HG03378 (cell line): ENCODE measurements at regions not wholly inside any gene's neighbourhood (a gene's known extent, or its start where the extent isn't known, plus 50 kb on each side); places are given as distances from the start of the nearest gene placed in this dataset.

Experiments used
- ATAC-seq: cut with Tn5 transposase; IDR thresholded peaks from one replicate; pipeline ENCODE4 v1.9.1; 2021; ENCODE audit warnings: mild to moderate bottlenecking, moderate library complexity; ENCODE audit not compliant: unreplicated experiment

DNA sequence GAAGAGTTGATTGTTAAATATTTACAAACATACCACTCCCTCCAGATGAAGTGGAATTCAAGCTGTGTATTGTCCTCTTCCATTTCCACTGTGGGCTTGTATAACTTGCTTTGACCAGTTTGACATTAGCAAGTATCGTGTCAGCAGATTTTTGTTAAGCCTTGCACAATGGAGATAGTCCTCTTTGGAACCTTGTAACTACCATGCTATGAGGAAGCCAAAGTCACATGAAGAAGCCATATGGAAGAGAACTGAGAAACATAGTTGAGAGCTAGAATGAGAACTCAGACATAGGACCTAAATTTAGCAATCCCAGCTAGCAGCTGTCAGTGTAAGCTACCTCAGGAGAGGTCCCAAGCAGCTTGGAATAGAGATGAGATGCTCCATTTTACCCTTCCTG is 889.2 kb downstream of the PDCD6IP start:
- no peak for ATAC-seq

- no peak for ATAC-seq
Measured at GRCh38 chr3:34696831-34697230, 898.4 kb downstream of the PDCD6IP start.

- ATAC-seq: no peak
Measured at GRCh38 chr3:34703053-34703452, 904.6 kb downstream of the PDCD6IP start.

DNA sequence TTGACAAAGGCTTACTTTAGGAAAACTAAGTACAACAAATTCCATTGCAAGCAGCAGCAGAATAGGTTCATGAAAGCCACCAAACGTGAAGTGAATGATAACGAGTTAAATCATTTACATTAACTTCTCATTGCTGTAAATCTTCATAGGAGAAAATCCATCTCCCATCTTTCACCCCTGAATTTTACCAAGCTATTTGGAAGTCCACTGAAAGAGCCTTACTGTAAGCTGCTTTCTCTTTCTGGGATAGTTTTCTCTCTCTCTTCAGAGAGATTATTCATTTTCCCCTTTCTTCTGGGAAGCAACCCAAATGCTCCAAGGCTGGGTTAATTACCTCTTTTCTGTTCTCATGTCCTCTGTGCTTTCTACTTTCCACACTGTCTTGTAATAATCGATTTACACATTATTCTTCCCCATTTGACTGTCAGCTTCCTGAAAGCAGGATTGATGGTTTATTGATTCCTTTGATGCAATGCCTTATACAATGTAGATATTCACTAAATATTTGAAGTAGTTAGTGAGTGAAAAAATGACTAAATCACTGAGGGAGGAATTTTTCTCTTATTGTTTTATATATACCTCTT is 914.3 kb upstream of the ARPP21 start:
- ATAC-seq: no peak

- no peak for ATAC-seq
Measured at GRCh38 chr3:34725774-34726173, 913.6 kb upstream of the ARPP21 start.

- ATAC-seq: peak; percentile 93
Measured at GRCh38 chr3:34727700-34728099, 911.6 kb upstream of the ARPP21 start.

DNA sequence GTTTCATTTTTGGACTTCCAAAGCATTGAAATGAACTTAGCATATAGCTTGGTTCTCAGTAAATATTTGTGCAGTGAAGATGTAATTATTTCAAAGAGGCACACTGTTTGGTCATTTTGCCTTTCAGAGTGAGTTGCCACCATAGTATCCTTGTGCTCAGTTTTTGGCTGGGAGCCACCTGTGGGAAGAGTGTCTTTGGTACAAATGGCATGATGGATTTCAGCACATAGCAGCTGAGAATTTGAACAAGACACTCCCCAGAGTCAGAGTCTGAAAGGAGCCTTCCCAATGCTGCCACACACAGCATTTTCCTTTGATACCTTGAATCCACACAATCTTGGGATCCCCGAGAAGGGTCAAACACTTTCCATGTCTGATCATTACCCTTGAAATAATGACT is 897.2 kb upstream of the ARPP21 start:
- ATAC-seq: no peak

GRCh38 chr3:34758630-34759261 is 880.6 kb upstream of the ARPP21 start:
- no peak for ATAC-seq

GRCh38 chr3:34777386-34777785 is 861.9 kb upstream of the ARPP21 start:
- ATAC-seq: no peak

GRCh38 chr3:34779092-34779491 is 860.2 kb upstream of the ARPP21 start:
- no peak for ATAC-seq

GRCh38 chr3:34780294-34780693 is 859.0 kb upstream of the ARPP21 start:
- ATAC-seq: no peak

DNA sequence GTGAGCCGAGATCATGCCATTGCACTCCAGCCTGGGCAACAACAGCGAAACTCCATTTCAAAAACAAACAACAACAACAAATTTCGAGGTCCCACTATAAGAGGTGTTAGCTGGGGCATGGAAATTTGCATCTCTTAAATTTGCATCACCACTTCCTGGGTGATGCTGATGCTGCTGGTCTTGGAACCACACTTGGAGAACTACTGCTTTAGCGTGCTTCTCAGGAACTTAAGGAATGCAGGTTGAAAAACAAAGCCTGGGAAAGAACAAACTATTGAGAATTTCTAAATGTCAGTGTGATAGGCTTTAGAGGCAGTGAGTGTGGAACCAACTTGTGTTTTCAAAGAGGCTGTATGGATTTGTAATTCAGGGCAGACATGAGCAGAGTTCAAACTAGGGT is 858.4 kb upstream of the ARPP21 start:
- no peak for ATAC-seq

GRCh38 chr3:34782871-34783270 is 856.5 kb upstream of the ARPP21 start:
- no peak for ATAC-seq

GRCh38 chr3:34783876-34784275 is 855.4 kb upstream of the ARPP21 start:
- no peak for ATAC-seq

- no peak for ATAC-seq
Measured at GRCh38 chr3:34793057-34793456, 846.3 kb upstream of the ARPP21 start.

GRCh38 chr3:34807611-34808010 is 831.7 kb upstream of the ARPP21 start:
- ATAC-seq: no peak

- ATAC-seq: no peak
Measured at GRCh38 chr3:34808287-34808686, 831.0 kb upstream of the ARPP21 start.

DNA sequence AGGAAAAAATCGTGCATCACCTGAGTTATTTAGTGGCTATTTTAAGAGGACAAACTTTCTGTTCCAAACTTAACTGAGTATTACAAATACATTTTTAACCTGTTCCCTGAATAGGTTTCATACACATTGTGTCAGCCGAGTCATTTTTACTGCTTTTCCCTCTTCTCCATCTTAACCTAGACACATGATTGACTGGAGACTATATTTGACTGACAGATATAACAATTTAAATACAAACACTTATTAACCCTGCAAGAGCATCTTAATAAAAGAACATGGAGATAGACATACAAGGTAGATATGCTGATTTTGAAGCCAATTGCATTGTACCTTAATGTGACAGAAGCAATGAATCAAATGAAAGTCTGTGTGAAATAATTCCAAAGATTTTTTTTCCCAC is 810.5 kb upstream of the ARPP21 start:
- ATAC-seq: no peak

DNA sequence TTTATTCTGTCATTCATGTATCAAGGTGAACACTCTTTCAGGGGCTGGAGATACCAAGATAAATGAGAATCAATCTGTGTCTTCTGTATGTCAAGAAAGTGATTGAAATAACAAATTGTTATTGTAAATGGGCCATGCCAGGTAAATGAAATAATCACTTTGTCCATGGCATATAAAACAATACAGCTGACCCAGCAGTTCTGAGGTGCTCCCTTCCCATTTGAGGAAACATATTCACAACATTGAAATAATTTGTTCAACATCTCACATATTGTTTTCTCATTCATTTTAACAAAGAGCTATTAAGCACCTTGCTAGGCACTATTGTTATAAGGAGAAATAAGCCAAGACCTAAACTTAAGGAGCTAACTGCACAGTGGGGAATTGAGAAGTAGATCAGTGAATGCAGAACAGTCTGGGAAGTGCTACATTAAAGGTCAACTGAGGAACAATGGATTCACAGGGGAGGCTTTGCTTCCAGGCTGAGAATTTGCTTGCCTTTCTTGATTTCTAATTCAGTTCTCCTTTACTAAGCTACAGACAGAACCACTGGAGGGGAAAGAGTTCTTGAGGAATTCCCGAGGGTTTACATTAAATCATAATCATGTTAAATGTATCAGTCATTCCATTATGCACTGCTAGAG is 806.3 kb upstream of the ARPP21 start:
- ATAC-seq: no peak

- no peak for ATAC-seq
Measured at GRCh38 chr3:34837848-34838741, 801.2 kb upstream of the ARPP21 start.

DNA sequence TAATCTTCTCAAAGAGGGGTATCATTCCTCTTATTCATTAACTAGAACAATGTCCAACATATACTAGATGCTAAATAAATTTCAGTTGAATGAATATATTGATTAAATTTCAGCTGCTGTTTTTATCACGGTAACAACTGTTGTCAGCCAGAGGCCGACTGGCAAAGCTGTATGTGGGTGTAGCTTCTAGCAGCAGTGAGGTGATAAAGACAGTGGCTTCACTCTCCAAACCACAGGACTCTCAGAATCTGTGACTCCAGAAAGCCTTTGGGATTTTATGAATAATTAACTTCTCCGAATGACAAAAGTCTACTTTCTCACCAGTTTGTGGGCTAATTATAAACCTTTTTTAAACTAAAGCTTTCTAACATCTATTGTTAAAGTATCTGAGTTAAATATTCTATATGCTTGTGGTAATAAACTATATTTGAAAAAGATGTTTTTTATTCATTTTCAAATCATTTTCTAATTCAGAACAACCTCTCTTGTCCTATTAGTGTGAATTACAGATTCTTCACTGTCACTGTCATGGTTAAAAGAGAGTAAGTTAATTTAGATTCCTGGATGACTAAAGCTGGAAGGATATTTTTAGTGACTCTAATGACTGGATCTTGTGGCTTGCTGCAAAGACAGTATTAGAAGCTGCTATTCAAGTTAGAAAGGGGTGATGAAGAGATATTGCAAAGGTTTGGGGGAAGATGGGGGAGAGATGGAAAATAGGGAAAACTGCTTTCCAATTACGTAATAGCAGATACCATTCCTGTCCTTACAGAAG is 796.4 kb upstream of the ARPP21 start:
- ATAC-seq: no peak
